ENCODE measurements at regions not wholly inside any gene's neighbourhood (a gene's known extent, or its start where the extent isn't known, plus 50 kb on each side); places are given as distances from the start of the nearest gene placed in this dataset.

GRCh38 chr1:56174176-56174885, 405.0 kb downstream of the PLPP3 start:
- DNase-seq (ENCODE audit: extremely low read depth, low read depth), result no peak
- no peak overlapping the region for H3K4me3 ChIP-seq (replicated peaks; ENCODE audit: low read depth, low read length)
- TF ChIP-seq, protein P1, sequence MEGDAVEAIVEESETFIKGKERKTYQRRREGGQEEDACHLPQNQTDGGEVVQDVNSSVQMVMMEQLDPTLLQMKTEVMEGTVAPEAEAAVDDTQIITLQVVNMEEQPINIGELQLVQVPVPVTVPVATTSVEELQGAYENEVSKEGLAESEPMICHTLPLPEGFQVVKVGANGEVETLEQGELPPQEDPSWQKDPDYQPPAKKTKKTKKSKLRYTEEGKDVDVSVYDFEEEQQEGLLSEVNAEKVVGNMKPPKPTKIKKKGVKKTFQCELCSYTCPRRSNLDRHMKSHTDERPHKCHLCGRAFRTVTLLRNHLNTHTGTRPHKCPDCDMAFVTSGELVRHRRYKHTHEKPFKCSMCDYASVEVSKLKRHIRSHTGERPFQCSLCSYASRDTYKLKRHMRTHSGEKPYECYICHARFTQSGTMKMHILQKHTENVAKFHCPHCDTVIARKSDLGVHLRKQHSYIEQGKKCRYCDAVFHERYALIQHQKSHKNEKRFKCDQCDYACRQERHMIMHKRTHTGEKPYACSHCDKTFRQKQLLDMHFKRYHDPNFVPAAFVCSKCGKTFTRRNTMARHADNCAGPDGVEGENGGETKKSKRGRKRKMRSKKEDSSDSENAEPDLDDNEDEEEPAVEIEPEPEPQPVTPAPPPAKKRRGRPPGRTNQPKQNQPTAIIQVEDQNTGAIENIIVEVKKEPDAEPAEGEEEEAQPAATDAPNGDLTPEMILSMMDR (IDR thresholded peaks at IDR 0.05; ENCODE audit: low read depth, low read length, missing control alignments), result no peak

DNA sequence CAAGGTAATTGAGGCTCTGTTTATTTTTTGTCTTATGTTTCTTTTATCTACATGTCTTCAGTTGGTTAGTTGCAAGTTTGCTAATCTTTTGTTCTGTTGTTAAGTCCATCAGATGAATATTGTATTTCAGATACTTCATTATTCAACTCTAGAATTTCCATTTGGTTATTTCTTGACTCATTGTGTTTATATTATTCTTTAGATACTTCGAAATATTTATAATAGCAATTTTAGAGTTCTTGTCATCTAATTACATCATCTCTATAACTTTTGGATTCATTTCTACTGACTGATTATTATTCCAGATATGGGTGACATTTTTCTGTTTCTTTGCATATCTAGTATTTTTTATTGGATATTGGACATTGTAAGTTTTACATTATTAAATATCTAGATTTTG, 405.6 kb downstream of the PLPP3 start:
- no peak for DNase-seq (ENCODE audit: extremely low read depth, low read depth)
- TF ChIP-seq, protein P1 (IDR thresholded peaks at IDR 0.05; ENCODE audit: low read depth, low read length, missing control alignments), result no peak
- H3K4me3 ChIP-seq (replicated peaks; ENCODE audit: low read depth, low read length), result no peak overlapping the region

GRCh38 chr1:56171670-56172069, 407.7 kb downstream of the PLPP3 start:
- TF ChIP-seq, protein P1 (IDR thresholded peaks at IDR 0.05; ENCODE audit: low read depth, low read length, missing control alignments), result no peak
- DNase-seq (ENCODE audit: extremely low read depth, low read depth), result no peak

DNA sequence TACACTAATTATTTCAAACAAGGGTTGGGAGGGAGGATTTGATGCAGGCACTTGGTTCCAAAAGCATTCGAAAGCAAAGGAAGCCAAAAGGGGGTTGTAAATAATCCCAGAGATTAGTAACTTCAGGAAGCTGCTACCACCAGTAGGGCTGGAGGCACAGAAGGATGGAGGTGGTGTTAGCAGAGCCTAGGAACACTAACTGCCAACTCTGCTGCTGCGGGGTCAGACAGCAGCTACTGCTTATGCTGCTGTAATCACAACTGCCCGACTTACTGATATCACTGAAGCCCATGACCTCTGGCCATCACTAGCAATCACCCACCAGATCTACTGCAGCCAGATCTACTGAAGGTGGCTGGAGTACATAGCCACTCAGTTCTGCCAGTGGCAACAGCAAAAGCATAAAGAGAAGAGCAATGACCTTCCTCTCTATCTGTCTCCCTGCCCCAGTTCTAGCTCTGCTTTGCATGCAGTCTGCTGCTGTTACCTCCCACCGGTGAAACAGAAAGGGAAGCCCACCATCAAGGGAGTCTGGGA, 408.5 kb downstream of the PLPP3 start:
- no peak overlapping the region for H3K4me3 ChIP-seq (replicated peaks; ENCODE audit: low read depth, low read length)
- DNase-seq (ENCODE audit: extremely low read depth, low read depth), result no peak
- TF ChIP-seq, protein P1 (IDR thresholded peaks at IDR 0.05; ENCODE audit: low read depth, low read length, missing control alignments), result no peak

More at GRCh38 chr1:56171670-56172069, 407.7 kb downstream of the PLPP3 start:
- no peak overlapping the region for H3K4me3 ChIP-seq (replicated peaks; ENCODE audit: low read depth, low read length)

DNA sequence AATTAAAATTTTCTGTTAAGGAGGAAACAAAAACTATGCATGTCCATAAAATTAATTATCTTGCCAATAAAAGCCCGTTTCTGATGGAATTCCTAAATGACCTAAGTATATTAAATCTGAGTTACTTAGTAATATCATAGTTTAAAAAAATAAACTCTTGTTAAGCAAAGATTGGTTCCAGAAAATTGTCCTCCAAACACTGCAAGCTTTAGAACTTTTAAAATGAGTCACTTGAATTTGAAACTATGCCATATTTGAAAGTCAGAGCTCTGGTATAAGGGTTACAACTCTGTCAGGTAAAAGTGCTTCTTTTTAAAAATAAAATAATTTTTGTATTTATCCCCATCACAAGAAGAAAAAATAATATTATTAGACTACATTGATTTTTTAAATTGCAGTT, 409.5 kb downstream of the PLPP3 start:
- TF ChIP-seq, protein P1 (IDR thresholded peaks at IDR 0.05; ENCODE audit: low read depth, low read length, missing control alignments), result no peak
- H3K4me3 ChIP-seq (replicated peaks; ENCODE audit: low read depth, low read length), result no peak overlapping the region
- DNase-seq (ENCODE audit: extremely low read depth, low read depth), result no peak

DNA sequence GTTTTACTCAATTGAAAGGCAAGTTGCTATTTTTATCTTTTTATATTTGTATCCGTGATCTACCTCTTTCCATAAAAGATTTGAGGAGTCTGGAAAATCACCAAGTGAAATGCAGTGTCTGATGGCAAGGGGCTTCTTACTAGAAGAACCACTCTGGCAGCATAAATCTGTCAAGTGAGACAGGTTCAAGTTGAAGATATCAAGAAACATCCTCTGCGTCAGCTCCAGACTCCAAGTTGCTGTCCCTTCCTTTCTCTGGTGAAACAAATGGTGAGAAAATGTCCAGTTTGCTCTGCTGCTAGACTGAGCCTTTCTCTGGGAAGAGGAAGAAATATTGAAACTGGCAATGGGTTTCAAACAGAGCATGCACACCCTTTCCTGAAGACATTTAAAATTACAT, 411.2 kb downstream of the PLPP3 start:
- TF ChIP-seq, protein P1 (IDR thresholded peaks at IDR 0.05; ENCODE audit: low read depth, low read length, missing control alignments), result no peak

More for the DNA sequence above, 411.2 kb downstream of the PLPP3 start:
- H3K4me3 ChIP-seq (replicated peaks; ENCODE audit: low read depth, low read length), result no peak overlapping the region
- DNase-seq (ENCODE audit: extremely low read depth, low read depth), result no peak

All from HFF-Myc (cell line).